GM19463 (cell line): ENCODE measurements at regions not wholly inside any gene's neighbourhood (a gene's known extent, or its start where the extent isn't known, plus 50 kb on each side); places are given as distances from the start of the nearest gene placed in this dataset.
"Not testable (repeated sequence)": the region's sequence is repeated elsewhere in the genome, so short reads cannot be mapped to it uniquely, and the experiment has no call there.

ENCODE experiments used
- ATAC-seq: cut with Tn5 transposase; IDR thresholded peaks from one replicate; pipeline ENCODE4 v1.9.1; 2021; ENCODE audit warnings: mild to moderate bottlenecking, moderate library complexity; ENCODE audit not compliant: unreplicated experiment

GRCh38 chr14:45633220-45633984 lies 380.4 kb upstream of the MIS18BP1 start:
- no peak for ATAC-seq

- no peak for ATAC-seq
Observed at GRCh38 chr14:45621731-45622130, 368.7 kb upstream of the MIS18BP1 start.

GRCh38 chr14:45619831-45620230 lies 366.8 kb upstream of the MIS18BP1 start:
- ATAC-seq = no peak

GRCh38 chr14:45610318-45610717 lies 357.3 kb upstream of the MIS18BP1 start:
- no peak for ATAC-seq

GRCh38 chr14:45587142-45587541 lies 334.1 kb upstream of the MIS18BP1 start:
- ATAC-seq = no peak

GRCh38 chr14:45559626-45560025 lies 306.6 kb upstream of the MIS18BP1 start:
- ATAC-seq = no peak

GRCh38 chr14:45558183-45558582 lies 305.2 kb upstream of the MIS18BP1 start:
- no peak for ATAC-seq

GRCh38 chr14:45553981-45554380 lies 301.0 kb upstream of the MIS18BP1 start:
- no peak for ATAC-seq

GRCh38 chr14:45551240-45551820 lies 298.3 kb upstream of the MIS18BP1 start:
- ATAC-seq = not testable (repeated sequence)

GRCh38 chr14:45531022-45531421 lies 278.0 kb upstream of the MIS18BP1 start:
- ATAC-seq = no peak

- ATAC-seq = peak; percentile 80
Observed at GRCh38 chr14:45526715-45527549, 273.9 kb upstream of the MIS18BP1 start.

GRCh38 chr14:45519766-45520165 lies 266.8 kb upstream of the MIS18BP1 start:
- no peak for ATAC-seq

- ATAC-seq = no peak
Observed at GRCh38 chr14:45492876-45493275, 239.9 kb upstream of the MIS18BP1 start.

GRCh38 chr14:45491914-45492313 lies 238.9 kb upstream of the MIS18BP1 start:
- no peak for ATAC-seq

GRCh38 chr14:45486599-45486998 lies 233.6 kb upstream of the MIS18BP1 start:
- ATAC-seq = no peak

- ATAC-seq = no peak
Observed at GRCh38 chr14:45467023-45467422, 214.0 kb upstream of the MIS18BP1 start.

GRCh38 chr14:45434221-45434620 lies 181.2 kb upstream of the MIS18BP1 start:
- ATAC-seq = no peak

GRCh38 chr14:45426685-45427282 lies 173.8 kb upstream of the MIS18BP1 start:
- peak; percentile 71 for ATAC-seq

- no peak for ATAC-seq
Observed at GRCh38 chr14:45406942-45407341, 153.9 kb upstream of the MIS18BP1 start.

GRCh38 chr14:45400950-45401640 lies 148.1 kb upstream of the MIS18BP1 start:
- ATAC-seq = no peak

- ATAC-seq = no peak
Observed at GRCh38 chr14:45400509-45400908, 147.5 kb upstream of the MIS18BP1 start.
